ENCODE measurements at regions not wholly inside any gene's neighbourhood (a gene's known extent, or its start where the extent isn't known, plus 50 kb on each side); places are given as distances from the start of the nearest gene placed in this dataset.

DNA sequence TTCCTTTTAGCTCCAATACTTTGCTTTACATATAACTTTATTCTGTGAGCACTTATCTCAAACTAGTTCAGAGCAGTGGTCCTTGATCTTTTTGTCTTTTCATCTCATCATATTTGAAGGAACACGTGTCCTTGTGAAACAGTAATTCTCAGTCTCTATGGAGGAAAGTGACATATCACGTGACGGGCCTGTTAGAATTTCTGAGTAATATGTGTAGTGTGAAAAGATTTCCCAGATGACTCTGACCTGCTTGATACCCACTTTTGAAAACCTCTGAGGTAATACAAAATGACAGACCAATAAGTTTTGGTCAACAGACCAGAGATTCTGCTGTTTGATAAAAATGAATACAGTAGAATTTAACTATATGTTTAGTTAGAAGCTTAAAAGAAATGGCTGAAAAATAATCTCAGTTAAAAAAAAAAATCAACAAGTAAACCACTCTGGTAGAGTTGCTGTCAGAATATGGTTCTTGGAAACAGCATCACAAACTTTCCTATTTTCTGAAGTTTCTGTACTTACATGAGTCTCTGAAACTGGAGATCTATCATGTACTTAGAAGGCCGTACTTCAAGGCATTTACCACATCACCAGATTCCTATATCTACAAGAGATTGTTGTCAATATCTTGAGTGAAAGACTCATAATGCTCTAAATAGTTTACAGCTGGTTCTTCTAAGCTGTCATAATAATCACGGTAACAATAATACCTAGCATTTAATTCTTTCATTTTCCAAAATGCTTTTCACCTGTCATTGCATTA lies 590.2 kb upstream of the TBL1XR1 start:
- peaks cover 21% of the 10 kb centered on the region for H3K4me1 Mint-ChIP-seq
- TF ChIP-seq, protein P1, sequence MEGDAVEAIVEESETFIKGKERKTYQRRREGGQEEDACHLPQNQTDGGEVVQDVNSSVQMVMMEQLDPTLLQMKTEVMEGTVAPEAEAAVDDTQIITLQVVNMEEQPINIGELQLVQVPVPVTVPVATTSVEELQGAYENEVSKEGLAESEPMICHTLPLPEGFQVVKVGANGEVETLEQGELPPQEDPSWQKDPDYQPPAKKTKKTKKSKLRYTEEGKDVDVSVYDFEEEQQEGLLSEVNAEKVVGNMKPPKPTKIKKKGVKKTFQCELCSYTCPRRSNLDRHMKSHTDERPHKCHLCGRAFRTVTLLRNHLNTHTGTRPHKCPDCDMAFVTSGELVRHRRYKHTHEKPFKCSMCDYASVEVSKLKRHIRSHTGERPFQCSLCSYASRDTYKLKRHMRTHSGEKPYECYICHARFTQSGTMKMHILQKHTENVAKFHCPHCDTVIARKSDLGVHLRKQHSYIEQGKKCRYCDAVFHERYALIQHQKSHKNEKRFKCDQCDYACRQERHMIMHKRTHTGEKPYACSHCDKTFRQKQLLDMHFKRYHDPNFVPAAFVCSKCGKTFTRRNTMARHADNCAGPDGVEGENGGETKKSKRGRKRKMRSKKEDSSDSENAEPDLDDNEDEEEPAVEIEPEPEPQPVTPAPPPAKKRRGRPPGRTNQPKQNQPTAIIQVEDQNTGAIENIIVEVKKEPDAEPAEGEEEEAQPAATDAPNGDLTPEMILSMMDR (IDR thresholded peaks at IDR 0.05; ENCODE audit: unreplicated experiment in 3 of 3) = no peak
- no peak overlapping the region for H3K27ac Mint-ChIP-seq

DNA sequence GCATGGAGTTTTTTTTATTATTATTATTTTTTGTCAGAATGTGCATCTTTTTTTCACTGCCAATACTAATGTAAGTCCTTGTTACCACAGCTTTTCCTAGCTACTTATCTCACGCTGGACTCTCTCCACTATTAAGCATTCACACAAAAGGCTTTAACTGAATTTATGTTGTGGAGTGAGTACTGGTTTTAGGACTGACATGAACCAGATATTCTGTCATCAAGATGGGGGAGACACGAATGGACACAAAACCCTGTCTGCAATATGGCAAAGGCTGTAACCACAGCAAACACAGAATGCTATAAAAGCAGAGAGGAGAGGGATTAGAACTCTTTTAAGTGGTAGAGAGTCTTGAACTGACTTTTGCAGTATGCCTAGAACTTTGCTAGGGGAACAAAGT lies 592.2 kb upstream of the TBL1XR1 start:
- no peak overlapping the region for H3K27ac Mint-ChIP-seq
- TF ChIP-seq, protein P1 (IDR thresholded peaks at IDR 0.05; ENCODE audit: unreplicated experiment in 3 of 3) = no peak
- H3K4me1 Mint-ChIP-seq = peaks cover under 1% of the 10 kb centered on the region
- H3K4me3 Mint-ChIP-seq = no peak overlapping the region
- H3K9me3 Mint-ChIP-seq = no peaks in the 10 kb centered on the region
- H3K36me3 Mint-ChIP-seq (ENCODE audit: low read depth) = no peaks in the 10 kb centered on the region
- no peaks in the 10 kb centered on the region for H3K27me3 Mint-ChIP-seq (ENCODE audit: low read depth)

More for the DNA sequence above, 590.2 kb upstream of the TBL1XR1 start:
- H3K9me3 Mint-ChIP-seq = no peaks in the 10 kb centered on the region
- H3K27me3 Mint-ChIP-seq (ENCODE audit: low read depth) = no peaks in the 10 kb centered on the region
- H3K36me3 Mint-ChIP-seq (ENCODE audit: low read depth) = no peaks in the 10 kb centered on the region
- H3K4me3 Mint-ChIP-seq = no peak overlapping the region

DNA sequence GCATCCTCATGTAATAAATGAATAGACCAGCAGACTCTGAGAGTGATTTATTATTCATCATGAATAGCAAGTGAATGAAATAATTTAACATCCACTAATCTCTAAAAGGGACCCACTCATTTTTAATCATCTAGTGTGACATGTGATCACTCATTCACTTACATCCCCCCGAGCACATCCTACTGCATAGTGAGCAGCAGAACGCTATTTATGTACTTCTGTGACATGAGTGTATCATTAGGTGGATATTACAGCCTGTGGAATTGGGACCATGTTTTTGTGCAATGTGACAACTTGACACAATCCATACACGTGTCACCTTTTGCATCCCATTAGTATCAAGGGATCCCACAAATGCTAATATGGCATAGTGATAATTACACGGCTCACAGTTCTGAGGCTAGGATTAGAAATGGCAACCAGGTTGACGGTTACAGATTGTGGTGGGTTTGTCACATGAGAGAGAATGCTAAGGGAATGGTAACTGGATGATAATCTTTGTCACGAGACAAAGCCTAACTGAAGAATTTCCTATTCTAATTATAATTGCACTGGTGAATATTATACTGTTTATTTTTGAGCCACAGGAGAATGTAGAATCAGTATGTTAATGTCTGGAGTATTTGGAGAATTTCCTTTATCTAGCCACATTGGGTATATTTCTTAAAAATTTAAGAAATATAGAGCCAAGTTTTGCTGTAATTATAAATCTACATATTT lies 595.2 kb upstream of the TBL1XR1 start:
- Mint-ChIP-seq H3K4me3 (no peak overlapping the region), H3K27ac (no peak overlapping the region), H3K27me3 (ENCODE audit: low read depth) (no peaks in the 10 kb centered on the region), H3K4me1 (peaks cover 8% of the 10 kb centered on the region), H3K9me3 (no peaks in the 10 kb centered on the region), H3K36me3 (ENCODE audit: low read depth) (no peaks in the 10 kb centered on the region)
- TF ChIP-seq, protein P1 (IDR thresholded peaks at IDR 0.05; ENCODE audit: unreplicated experiment in 3 of 3) = no peak

DNA sequence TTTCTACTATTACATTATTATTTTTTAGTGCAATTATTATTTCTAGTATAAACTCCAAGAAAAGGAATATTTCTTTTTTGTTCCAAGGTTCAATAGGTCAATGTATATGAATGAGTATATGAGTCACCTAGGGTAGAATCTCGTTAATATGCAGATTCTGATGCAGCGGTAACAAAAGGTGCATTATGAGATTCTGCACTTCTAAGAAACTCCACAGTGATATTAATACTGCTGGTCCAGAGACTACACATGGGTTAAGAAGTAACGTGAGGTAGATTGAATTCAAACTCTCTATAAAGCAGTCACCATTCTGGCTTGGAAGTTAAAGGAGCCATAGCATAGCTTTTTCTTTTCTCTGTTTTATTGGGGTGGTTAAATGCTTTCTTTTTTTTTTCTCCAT lies 596.2 kb upstream of the TBL1XR1 start:
- TF ChIP-seq, protein P1 (IDR thresholded peaks at IDR 0.05; ENCODE audit: unreplicated experiment in 3 of 3) = no peak
- H3K4me1 Mint-ChIP-seq = peaks cover 8% of the 10 kb centered on the region
- no peaks in the 10 kb centered on the region for H3K36me3 Mint-ChIP-seq (ENCODE audit: low read depth)
- no peak overlapping the region for H3K27ac Mint-ChIP-seq
- H3K4me3 Mint-ChIP-seq = no peak overlapping the region
- H3K27me3 Mint-ChIP-seq (ENCODE audit: low read depth) = no peaks in the 10 kb centered on the region
- H3K9me3 Mint-ChIP-seq = no peaks in the 10 kb centered on the region

DNA sequence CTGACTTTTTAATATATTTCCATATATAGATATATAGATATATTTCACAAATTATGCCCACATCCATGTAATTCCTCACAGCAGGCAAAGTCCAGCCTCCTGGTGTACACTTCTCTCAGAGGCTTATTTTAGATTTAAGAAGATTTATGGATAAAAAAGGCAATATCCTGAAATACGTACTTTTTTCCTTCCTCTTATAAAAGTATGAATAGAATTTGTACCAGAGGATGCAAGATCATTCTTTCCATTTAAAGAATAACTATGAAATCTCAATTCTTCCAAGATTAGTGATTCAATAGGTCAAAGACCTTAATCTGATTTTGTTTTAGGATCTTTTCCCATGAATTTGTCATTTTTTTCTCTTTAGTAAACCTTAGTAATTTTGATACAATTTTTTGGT lies 597.9 kb upstream of the TBL1XR1 start:
- Mint-ChIP-seq H3K36me3 (ENCODE audit: low read depth) (no peaks in the 10 kb centered on the region), H3K27me3 (ENCODE audit: low read depth) (no peaks in the 10 kb centered on the region), H3K9me3 (no peaks in the 10 kb centered on the region), H3K4me1 (peaks cover 8% of the 10 kb centered on the region), H3K27ac (no peak overlapping the region), H3K4me3 (no peak overlapping the region)
- TF ChIP-seq, protein P1 (IDR thresholded peaks at IDR 0.05; ENCODE audit: unreplicated experiment in 3 of 3) = no peak

Data from nephron (organoid).